ENCODE measurements at regions not wholly inside any gene's neighbourhood (a gene's known extent, or its start where the extent isn't known, plus 50 kb on each side); places are given as distances from the start of the nearest gene placed in this dataset.
"Not testable (repeated sequence)": the region's sequence is repeated elsewhere in the genome, so short reads cannot be mapped to it uniquely, and the experiment has no call there.

DNA sequence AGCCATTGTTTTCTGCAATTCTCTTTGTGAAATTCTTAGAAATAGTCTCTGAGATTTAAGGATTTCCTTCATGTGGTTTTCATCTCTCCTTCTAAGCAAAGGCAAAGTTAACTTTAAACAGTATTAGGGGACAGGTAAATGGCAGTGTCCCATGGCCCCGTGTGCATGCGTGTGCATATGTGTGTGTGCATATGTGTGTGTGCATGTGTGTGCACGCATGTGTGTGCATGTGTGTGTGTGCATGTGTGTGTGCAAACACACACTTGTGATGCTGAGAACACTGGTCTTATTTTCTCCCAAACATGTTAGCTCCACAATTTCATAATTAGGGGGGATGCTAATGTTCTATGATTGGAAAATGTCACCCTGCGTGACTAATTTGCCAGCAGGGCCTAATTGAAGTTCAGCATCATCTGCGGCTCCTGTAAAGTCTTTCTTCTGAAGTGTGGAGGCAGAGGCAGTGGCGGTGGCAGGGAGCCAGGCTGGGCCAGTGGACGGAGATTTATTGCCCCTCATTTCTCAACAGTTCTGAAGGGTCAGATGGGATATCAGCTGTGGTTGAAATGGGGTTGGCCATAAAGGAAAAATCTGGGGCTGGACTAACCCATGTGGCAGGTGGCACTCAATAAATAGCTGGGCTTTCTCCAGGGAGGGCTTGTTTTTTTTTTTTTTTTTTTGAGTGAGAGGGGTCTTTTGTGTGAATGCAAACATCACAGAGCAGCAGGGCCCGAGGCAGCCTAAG, 289.3 kb upstream of the PODXL start:
- no peak for DNase-seq

DNA sequence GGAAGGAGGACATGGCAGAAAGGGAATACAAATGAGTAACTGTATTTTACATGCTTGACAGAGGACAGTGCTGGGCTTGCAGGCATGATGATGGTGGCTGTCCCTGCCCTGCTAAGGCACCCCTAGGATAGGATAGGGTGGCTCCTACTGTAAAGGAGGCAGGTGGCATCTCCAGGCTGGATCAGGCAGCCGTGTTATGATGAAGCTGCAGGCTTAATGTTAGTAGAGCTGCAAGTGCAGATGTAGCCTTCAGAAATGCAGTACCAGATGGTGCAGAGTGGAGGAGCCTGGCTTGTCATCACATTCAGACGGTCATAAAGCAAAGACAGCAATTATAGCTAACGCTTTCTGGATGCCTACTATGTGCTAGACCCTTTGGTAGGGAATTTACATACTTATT, 287.9 kb upstream of the PODXL start:
- no peak for DNase-seq

- no peak for DNase-seq
These were observed 287.5 kb upstream of the PODXL start for GRCh38 chr7:131843898-131844331.

- DNase-seq = no peak
These were observed 283.7 kb upstream of the PODXL start for GRCh38 chr7:131839967-131840690.

- no peak for DNase-seq
These were observed 280.3 kb upstream of the PODXL start for GRCh38 chr7:131836733-131837132.

- DNase-seq = no peak
These were observed 278.7 kb upstream of the PODXL start for GRCh38 chr7:131835141-131835540.

GRCh38 chr7:131830681-131831080, 274.3 kb upstream of the PODXL start:
- no peak for DNase-seq

DNA sequence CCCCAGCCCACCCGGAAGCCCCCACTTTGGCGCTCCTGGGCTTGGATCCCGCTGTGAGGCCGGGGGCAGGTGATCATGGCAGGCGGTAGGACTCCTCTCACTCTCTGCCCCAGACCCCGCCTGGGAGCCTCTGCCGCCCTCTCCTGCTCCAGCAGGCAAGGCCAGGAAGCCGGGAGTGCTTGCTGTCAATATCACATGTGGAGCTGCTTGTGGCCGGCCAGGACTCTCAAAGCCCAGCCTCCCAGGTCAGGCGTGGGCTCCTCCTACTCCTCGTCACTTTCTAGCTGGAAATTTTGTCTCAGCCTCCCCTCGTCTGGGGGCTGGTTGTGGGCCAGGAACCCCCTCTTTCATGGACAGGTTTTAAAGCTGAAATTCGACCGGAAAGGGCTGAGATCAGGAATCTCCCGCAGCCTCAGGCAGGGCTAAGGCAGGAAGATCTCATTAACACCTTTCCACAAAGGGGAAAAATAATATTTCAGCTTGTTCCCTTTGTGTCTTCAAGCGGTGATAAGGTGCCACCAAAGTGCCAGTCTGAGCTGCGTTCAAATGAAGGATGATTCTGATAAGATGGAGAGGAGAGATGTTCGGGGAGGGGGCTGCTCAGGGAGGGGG, 273.6 kb upstream of the PODXL start:
- no peak for DNase-seq

DNA sequence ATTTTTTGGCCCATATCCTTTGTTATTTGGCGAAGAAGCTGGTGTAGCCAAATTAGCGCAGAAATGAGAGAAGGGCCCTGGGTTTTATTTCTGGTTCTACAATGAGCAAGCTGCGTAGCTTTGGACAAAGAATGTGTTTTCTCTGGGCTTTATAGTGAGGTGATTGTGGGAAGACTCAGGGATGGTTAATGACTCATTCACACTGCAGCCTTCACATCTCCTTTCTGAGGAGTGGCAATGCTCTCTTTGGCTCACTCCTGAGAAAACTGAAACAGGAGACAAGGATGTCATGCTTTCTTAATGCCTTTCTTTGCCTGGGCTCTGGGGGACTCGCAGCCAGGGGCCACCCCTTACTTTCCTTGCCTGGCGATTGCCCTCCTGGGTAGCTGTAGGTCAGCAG, 271.0 kb upstream of the PODXL start:
- DNase-seq = no peak

- DNase-seq = no peak
These were observed 270.5 kb upstream of the PODXL start for GRCh38 chr7:131826960-131827359.

- DNase-seq = not testable (repeated sequence)
These were observed 267.6 kb upstream of the PODXL start for GRCh38 chr7:131823961-131824440.

DNA sequence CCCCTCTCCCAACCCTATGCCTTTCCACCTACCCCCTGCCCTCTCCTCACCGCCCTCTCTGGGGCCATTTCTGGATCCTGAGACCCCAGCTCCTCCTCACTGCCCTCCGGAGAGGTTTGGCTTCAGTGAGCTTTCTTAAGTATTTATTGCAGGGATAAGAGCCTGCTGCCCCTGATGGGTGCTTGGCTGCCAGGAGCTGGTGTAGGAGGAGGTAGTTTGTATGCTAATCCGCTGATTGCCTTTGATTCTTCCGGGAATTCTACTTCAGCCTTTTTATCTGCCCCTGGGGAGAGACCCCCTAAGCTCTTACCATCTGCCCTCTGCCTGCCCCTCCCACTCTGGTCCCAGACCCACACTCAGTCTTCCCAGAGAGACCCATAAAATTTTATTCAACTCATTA, 263.5 kb upstream of the PODXL start:
- DNase-seq = no peak

- no peak for DNase-seq
These were observed 260.1 kb upstream of the PODXL start for GRCh38 chr7:131816391-131817007.

- DNase-seq = no peak
These were observed 252.3 kb upstream of the PODXL start for GRCh38 chr7:131808736-131809135.

GRCh38 chr7:131808156-131808555, 251.7 kb upstream of the PODXL start:
- not testable (repeated sequence) for DNase-seq

DNA sequence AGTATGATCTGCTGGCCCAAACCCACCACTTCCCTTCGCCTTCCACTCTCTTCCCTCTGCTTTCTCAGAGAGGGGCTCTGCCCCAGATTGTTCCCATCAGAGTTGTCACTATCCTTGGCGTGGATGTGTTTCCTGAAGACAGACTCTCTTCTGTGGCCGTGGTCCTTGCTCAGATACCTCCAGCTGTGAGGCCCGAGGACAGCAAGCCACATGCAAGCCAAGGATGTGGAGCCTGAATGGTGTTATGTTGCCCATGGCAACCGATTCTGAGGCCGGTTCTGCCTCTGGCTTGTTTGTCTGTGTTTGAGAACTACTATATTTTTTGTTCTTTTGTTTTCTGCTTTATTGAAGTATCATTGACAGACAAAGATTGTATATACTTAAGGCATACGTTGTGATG, 247.4 kb upstream of the PODXL start:
- no peak for DNase-seq

DNA sequence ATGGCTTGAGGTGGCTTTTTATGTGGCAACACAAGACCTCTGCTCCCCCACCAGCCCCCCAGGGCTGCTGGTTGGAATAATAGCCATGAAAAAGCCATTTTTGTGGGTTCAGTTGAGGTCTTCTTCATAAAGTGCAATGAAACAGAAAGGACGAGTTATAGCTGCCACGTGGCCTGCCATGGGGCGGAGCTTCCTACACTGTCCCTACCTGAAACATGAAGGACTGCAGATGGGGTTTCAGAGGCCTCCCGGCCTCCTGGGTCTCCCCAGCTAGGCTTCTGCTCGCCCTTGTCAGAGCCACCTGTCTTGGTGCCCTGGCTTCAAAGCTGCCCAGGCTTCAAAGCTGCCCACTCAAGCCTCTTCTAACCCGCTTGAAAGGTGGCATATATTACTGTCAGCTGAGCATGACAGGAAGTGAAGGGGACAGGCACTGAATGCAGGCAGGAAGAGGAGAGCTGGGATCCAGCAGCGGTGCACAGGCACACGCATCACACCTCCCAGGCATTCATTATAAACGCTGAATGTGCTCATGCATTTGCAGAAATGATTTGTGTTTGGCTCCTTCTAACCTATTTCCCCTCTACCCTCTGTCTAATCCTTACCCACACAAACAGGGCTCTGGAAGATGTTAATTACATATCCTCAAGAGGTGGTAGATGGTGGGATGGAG, 245.9 kb upstream of the PODXL start:
- DNase-seq = no peak

- DNase-seq = no peak
These were observed 244.1 kb upstream of the PODXL start for GRCh38 chr7:131800531-131800930.

DNA sequence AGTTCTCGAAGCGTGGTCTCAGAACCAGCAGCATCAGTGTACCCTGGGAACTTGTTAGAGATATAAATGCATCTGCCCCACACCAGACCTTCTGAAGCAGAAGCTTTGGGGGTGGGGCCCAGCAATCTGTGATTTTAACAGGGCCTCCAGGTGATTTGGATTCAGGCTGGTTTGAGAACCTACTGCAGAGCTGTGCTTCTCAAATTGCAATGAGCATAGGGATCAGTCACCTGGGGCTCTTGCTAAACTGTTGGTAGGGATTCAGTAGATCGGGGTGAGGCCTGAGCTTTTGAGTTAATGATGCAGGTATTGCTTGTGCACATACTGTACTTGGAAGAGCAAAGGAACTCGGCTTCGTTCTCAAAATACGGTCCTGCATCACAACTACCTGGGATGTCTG, 243.6 kb upstream of the PODXL start:
- DNase-seq = no peak

DNA sequence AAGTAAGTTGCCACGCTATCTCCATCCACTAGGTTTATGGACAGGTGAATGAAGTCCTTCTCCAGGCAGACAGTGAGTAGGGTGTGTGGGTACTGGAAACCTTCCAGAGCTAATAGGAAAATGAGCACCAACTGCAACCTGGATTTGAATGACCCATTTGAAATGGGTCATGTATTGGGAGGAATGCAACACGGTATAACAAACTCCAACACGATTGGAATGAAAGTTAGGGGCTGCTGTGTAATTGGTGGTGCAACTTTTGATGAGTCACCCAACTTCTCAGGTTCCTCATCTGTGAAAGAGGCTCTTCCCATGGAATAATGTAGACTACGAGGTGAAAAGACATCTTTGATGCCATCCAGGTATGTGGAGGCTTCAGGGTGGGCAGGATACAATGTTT, 241.4 kb upstream of the PODXL start:
- DNase-seq = no peak

- no peak for DNase-seq
These were observed 239.0 kb upstream of the PODXL start for GRCh38 chr7:131795400-131795799.

GRCh38 chr7:131792311-131792710, 235.9 kb upstream of the PODXL start:
- DNase-seq = no peak

GRCh38 chr7:131787101-131787500, 230.7 kb upstream of the PODXL start:
- no peak for DNase-seq
